ENCODE measurements at regions not wholly inside any gene's neighbourhood (a gene's known extent, or its start where the extent isn't known, plus 50 kb on each side); places are given as distances from the start of the nearest gene placed in this dataset.

DNA sequence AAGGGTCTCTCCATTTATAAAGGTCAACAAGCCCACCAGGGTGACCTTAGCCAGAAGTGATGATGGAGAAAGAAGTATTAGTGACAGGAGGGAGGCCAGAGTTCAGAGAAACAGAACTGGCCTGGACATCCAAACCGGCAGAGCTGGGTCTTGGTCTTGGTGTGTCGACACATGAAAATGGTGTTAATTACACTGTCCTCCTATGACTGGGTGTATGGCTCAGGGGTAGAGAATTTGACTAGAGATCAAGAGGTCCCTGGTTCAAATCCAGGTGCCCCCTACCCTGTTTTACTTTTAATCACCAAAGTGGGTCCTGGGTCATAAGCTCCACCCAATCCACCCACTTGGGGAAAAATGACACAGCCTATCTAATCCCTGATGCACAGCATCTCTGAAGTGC is 110.6 kb upstream of the ZNF746 start:
- no peaks in the 10 kb centered on the region for H3K4me1 ChIP-seq (replicated peaks; ENCODE audit: insufficient read depth)
- peaks cover 16% of the 10 kb centered on the region for H3K36me3 ChIP-seq (ENCODE audit: low read depth)
- ChIA-PET POLR2A (ENCODE audit: unreplicated experiment) (interaction anchor here (0.6 kb wide), 1 partner anchor 637 kb away, joined by 3 read pairs; no protein-coding TSS in a partner anchor), CTCF (no interaction called here)
- H3K27ac ChIP-seq: no peak overlapping the region
- BruUV-seq (replicated peaks): no TSS peak
- H3K4me3 ChIP-seq: no peak overlapping the region
- H4K20me1 ChIP-seq (ENCODE audit: insufficient read depth): peaks cover 17% of the 10 kb centered on the region
- no peaks in the 10 kb centered on the region for H3K79me2 ChIP-seq (ENCODE audit: low read depth)
- no peaks in the 10 kb centered on the region for H3K9me2 ChIP-seq (ENCODE audit: insufficient read depth)
- DNase-seq: no peak
- no peaks in the 10 kb centered on the region for H3K9me3 ChIP-seq (ENCODE audit: insufficient read depth, low read depth)
- intact Hi-C loops (cut with micrococcal nuclease; ENCODE audit: unreplicated experiment): no loop called here
- H3K4me2 ChIP-seq: no peak overlapping the region
- no peak for TF ChIP-seq EZH2 (IDR thresholded peaks at IDR 0.05; ENCODE audit: low read depth)
- TF ChIP-seq, protein P1, sequence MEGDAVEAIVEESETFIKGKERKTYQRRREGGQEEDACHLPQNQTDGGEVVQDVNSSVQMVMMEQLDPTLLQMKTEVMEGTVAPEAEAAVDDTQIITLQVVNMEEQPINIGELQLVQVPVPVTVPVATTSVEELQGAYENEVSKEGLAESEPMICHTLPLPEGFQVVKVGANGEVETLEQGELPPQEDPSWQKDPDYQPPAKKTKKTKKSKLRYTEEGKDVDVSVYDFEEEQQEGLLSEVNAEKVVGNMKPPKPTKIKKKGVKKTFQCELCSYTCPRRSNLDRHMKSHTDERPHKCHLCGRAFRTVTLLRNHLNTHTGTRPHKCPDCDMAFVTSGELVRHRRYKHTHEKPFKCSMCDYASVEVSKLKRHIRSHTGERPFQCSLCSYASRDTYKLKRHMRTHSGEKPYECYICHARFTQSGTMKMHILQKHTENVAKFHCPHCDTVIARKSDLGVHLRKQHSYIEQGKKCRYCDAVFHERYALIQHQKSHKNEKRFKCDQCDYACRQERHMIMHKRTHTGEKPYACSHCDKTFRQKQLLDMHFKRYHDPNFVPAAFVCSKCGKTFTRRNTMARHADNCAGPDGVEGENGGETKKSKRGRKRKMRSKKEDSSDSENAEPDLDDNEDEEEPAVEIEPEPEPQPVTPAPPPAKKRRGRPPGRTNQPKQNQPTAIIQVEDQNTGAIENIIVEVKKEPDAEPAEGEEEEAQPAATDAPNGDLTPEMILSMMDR (conservative IDR thresholded peaks at IDR 0.05): no peak
- no peak overlapping the region for H2AFZ ChIP-seq
- no peaks in the 10 kb centered on the region for H3K27me3 ChIP-seq (ENCODE audit: insufficient read depth, low read depth)
- H3F3A ChIP-seq (ENCODE audit: insufficient read depth, low read depth): no peaks in the 10 kb centered on the region

DNA sequence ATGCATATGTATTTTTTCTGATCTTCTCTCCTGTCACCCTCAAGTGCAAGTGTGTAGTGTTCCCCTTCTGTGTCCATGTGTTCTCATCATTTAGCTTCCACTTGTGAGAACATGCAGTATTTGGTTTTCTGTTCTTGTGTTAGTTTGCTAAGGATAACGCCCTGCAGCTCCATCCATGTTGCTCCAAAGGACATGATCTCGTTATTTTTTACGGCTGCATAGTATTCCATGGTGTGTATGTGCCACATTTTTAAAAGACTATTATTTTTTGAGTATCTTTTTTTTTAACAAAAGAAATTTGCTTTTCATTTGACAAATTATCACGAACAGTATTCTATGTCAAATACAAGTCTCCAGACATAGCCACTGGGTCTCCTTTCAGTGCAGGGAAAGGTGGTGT is 110.1 kb upstream of the ZNF746 start:
- H3K27ac ChIP-seq: no peak overlapping the region
- ChIA-PET POLR2A (ENCODE audit: unreplicated experiment) (no interaction called here), CTCF (no interaction called here)
- H3K4me2 ChIP-seq: no peak overlapping the region
- DNase-seq: no peak
- H3F3A ChIP-seq (ENCODE audit: insufficient read depth, low read depth): no peaks in the 10 kb centered on the region
- no peak overlapping the region for H3K4me3 ChIP-seq
- H3K9me3 ChIP-seq (ENCODE audit: insufficient read depth, low read depth): no peaks in the 10 kb centered on the region
- no peaks in the 10 kb centered on the region for H3K27me3 ChIP-seq (ENCODE audit: insufficient read depth, low read depth)
- H3K4me1 ChIP-seq (replicated peaks; ENCODE audit: insufficient read depth): no peaks in the 10 kb centered on the region
- H3K79me2 ChIP-seq (ENCODE audit: low read depth): no peaks in the 10 kb centered on the region
- H3K9me2 ChIP-seq (ENCODE audit: insufficient read depth): no peaks in the 10 kb centered on the region
- H3K36me3 ChIP-seq (ENCODE audit: low read depth): peaks cover 14% of the 10 kb centered on the region
- H2AFZ ChIP-seq: no peak overlapping the region
- TF ChIP-seq, protein P1 (conservative IDR thresholded peaks at IDR 0.05): no peak
- no peak for TF ChIP-seq EZH2 (IDR thresholded peaks at IDR 0.05; ENCODE audit: low read depth)
- BruUV-seq (replicated peaks): no TSS peak
- intact Hi-C loops (cut with micrococcal nuclease; ENCODE audit: unreplicated experiment): no loop called here
- peaks cover 18% of the 10 kb centered on the region for H4K20me1 ChIP-seq (ENCODE audit: insufficient read depth)

DNA sequence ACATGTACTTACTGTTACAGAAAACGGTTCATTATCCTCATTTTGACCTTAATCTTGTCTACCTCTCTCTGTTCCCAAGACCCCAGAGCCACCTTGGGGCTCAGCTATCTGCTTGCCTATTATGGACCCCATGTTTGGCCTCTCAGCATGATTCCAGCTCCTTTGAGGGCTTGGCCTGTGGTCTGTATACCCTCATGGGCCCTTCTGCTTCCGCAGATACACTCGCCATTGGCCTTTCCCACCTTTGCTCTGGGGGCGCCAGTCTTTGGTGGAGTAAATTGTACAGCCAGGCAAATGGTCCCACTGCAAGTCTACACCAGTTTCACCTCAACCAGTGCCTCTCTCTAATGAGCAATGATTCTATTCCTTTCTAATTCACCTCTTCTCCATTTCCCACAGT is 109.2 kb upstream of the ZNF746 start:
- ChIA-PET CTCF (no interaction called here), POLR2A (ENCODE audit: unreplicated experiment) (no interaction called here)
- no peak for DNase-seq
- Histone ChIP-seq H3K27ac (no peak overlapping the region), H3F3A (ENCODE audit: insufficient read depth, low read depth) (no peaks in the 10 kb centered on the region), H4K20me1 (ENCODE audit: insufficient read depth) (peaks cover 18% of the 10 kb centered on the region), H3K79me2 (ENCODE audit: low read depth) (no peaks in the 10 kb centered on the region), H2AFZ (no peak overlapping the region), H3K9me2 (ENCODE audit: insufficient read depth) (no peaks in the 10 kb centered on the region), H3K4me2 (no peak overlapping the region), H3K27me3 (ENCODE audit: insufficient read depth, low read depth) (no peaks in the 10 kb centered on the region), H3K36me3 (ENCODE audit: low read depth) (peaks cover 20% of the 10 kb centered on the region), H3K4me3 (no peak overlapping the region), H3K4me1 (replicated peaks; ENCODE audit: insufficient read depth) (no peaks in the 10 kb centered on the region), H3K9me3 (ENCODE audit: insufficient read depth, low read depth) (no peaks in the 10 kb centered on the region)
- TF ChIP-seq, protein P1 (conservative IDR thresholded peaks at IDR 0.05): no peak
- intact Hi-C loops (cut with micrococcal nuclease; ENCODE audit: unreplicated experiment): no loop called here
- no TSS peak for BruUV-seq (replicated peaks)
